HG03095 (cell line): ENCODE measurements at regions not wholly inside any gene's neighbourhood (a gene's known extent, or its start where the extent isn't known, plus 50 kb on each side); places are given as distances from the start of the nearest gene placed in this dataset.

Experiments
- ATAC-seq: cut with Tn5 transposase; IDR thresholded peaks from one replicate; pipeline ENCODE4 v1.9.1; 2021; ENCODE audit warnings: moderate library complexity; ENCODE audit not compliant: unreplicated experiment

GRCh38 chr13:105506463-105506862 lies 1029.0 kb downstream of the EFNB2 start:
- ATAC-seq: no peak

- ATAC-seq: no peak
Measured at GRCh38 chr13:105502193-105502592, 1033.3 kb downstream of the EFNB2 start.

GRCh38 chr13:105497597-105497996 lies 1037.9 kb downstream of the EFNB2 start:
- no peak for ATAC-seq

DNA sequence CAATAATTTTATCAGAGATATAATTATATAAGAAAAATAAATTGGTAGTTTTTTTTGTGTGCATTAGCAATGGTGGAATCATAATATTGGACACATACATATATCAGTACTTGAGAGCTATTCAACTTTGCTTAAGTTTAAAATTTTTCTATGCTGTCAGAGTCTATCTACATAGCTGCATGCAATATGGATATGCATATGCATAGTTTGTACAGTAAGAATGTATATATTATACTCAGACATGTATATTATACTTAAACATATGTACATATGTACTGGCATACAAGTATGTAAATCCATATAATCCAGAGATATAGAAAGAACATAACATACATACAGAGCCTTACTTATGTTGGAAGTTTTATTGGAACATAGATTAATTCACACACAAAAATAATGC lies 1043.2 kb downstream of the EFNB2 start:
- ATAC-seq: no peak

DNA sequence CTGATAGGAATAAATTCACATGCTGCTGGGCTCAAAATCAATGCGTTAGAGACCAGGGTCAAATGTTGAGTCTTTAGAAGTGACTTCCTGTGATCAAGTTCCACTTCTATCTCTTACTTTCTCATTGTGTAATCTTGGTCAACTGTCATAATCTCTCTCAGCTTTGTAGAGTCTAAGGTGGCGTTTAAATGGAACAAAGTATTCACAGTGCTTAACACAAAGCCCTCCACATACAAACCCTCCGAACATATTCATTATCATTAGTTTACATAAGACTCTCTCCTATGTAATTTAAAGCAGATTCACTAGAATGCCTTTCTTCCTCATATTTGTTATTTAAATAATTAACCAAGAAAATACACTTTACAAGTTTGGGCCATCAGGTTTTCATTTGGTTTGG lies 1044.1 kb downstream of the EFNB2 start:
- no peak for ATAC-seq

DNA sequence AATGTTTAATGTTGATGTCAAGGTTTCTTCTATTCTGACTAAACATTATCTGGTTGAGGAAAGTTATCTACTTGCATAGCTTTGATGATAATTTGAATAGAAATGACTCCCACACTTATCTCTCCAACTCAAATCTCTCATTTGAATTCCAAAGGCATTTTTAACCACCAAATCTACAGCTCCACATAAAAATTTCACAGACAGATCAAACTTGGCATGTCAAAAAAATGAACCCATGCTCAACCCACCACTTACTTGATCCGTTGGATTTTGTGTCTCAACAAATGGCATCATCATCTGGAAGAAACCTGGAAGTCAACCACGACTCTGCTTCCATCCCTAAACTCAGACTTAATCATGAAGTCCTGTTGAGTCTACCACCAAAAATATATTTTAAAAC lies 1050.4 kb downstream of the EFNB2 start:
- no peak for ATAC-seq

GRCh38 chr13:105474983-105475610 lies 1060.4 kb downstream of the EFNB2 start:
- ATAC-seq: no peak

DNA sequence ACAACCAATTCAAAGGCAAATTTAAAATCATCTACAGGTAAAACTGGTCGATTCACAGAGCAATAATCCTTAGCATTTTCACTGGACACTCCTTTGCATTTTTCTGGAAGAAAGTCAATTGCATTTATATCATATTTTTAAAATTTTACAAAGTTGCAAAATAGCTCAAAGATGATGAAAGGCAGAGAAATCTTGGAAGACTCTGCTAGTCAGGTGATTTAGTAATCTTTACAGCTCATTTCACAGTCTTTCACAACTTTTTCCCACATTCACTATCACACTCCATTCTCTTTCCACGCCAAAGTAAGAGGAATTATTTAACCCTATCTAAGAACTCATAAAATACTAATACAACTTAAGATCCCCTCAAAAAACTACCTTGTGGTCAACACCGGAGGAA lies 1063.8 kb downstream of the EFNB2 start:
- ATAC-seq: no peak

DNA sequence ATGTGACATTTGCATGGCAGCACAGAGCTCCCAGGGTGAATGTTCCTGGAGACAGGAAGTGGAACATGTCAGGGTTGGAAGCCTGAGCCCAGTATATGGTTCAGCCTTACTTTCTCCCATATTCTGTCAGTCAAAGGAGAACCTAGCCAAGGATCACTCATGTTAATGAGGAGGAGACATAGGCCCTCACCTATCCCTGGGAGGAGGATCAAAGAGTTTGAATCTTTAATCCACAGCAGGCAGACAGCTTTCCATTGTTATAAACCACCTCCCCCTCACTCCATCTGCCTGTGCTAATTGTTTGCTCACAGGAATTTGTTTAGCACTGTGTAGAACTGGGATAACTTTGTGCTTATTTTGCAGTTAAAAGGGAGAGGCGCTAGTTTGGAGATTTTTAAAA lies 1069.1 kb downstream of the EFNB2 start:
- ATAC-seq: no peak

DNA sequence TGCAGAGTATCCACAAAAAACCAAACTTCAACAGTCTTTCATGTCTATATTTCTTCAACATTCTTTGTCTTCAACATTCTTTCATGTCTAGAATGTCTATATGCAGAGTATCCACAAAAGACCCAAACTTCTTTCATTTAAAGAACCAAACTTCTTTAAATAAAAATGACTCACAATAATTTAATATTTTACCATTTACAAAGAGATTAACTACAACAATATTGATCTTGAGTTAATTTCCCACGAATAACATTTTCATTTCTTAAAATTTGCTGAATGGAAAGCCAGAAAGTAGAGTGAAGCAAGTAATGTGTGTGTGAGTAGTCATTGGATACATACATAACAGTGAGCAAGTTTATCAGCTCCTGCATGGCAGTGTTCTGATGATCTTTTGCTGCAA lies 1069.7 kb downstream of the EFNB2 start, which contains the start of gene DAOA:
Gene DAOA, plus strand, starts transcription at position 301 of the 400 bp plus-strand sequence.
- no peak for ATAC-seq

DNA sequence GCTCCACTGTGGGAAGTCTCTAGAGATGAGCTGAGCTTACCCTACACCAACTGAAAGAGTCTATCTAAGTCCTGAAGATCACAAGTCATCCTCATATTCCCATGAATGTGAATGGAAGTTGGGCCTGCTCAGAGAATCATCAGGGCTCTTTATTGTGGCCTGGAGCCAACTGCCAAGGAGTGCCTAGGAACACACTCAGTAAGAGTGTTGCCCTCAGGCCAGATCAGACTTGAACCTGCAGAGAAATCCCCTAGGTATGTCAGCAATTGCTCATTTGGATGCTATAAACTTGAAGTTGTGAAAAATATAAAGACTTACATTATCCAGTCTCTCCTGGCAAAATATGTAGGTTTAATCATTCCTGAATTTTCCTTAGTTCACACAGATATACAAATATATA lies 1070.2 kb downstream of the EFNB2 start:
- ATAC-seq: no peak

GRCh38 chr13:105464249-105464648 lies 1071.2 kb downstream of the EFNB2 start:
- no peak for ATAC-seq

DNA sequence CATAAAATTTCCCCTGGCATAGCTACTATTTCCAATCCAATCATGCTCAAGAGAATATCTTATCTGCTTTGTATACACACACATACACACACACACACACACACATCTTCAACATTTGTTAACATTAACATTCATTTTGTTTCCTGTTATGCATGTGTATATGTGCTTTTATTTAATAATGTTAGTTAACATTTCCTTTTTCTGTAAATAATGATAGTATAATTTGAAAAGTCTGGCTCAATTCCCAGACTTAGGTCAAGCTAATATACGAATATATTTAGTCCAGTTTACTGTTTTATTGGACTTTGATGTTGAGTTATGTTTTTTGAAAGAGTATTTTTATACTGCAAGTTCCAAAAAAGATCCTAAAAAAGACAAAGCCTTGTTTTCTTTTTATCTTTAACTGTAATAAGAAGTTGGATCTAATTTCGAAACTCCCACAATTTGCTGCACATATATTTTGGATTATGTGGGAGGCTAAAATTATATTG lies 1072.4 kb downstream of the EFNB2 start:
- ATAC-seq: no peak

DNA sequence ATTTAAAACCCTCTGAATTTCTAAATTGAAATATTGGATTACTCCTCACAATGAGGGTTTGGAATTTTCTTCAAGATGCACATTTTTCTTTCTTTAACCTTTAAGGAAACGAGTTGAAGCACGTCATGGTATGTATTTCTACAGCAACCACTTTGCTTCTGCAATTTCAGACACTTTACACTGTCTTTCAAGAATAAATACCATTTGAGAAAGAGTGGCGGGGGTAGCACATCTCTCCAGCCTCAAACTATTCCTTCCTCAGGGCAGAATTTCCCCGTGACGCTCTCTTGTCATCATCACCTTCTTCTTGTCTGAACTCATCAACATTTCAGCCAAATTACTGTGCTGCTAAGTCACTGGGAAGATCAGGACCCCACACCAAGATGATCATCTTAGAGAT lies 1073.4 kb downstream of the EFNB2 start:
- no peak for ATAC-seq

- no peak for ATAC-seq
Measured at GRCh38 chr13:105452895-105453294, 1082.6 kb downstream of the EFNB2 start.

DNA sequence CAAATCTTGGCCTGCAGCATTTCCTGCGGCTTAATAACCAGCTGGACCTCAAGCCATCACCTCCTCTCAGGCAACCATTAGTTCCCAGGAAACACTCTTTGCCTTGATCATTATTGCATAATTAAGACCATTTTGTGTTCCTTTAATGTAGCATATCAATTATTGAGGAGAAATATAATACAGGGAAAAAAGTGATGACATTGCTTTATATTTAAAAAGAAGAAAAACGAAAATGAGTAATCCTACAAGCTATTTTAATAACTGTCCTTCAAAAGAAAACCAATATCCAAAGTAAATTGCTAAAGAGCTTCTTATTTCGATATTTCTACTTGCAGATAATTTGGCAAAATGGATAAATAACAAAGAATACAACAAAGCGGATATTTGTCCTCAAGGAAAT lies 1084.7 kb downstream of the EFNB2 start:
- no peak for ATAC-seq

GRCh38 chr13:105448811-105449210 lies 1086.7 kb downstream of the EFNB2 start:
- no peak for ATAC-seq

DNA sequence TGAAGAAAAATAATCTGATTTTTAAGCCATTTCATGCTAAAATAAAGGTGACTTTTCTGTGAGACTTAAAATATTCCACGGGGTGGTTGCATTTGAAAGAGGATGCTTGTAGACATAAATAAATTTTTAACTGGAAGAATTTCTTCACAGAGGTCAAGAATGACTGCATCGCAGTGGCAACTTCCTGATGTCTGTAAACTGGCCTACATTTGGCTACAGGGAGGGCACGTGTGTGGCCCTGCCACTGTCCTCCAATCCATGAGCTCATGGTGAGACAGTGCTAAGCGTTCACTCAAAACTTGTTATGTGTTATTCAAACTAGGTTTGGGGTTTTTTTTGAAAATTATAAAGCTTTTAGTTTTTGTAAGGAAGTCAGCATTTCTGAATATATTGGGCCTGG lies 1089.3 kb downstream of the EFNB2 start:
- ATAC-seq: no peak

DNA sequence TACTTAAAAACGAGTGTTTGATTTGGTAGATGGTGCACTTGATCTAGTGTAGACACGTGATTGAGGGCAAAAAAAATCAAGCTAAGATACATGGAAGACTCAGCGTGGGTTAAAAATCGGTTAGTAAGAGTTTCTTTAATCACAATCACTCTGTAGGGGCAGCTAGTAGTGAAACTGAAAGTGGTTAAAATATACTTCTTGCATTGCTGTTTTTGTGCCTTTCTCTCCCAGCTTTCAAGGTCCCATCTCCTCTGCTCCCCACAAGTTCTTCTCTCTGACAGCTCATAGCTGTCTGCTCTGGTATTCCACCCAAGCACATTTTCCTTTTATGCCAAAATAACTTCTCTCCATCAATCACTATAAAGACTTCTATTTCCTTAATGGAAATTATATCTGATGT lies 1089.7 kb downstream of the EFNB2 start:
- ATAC-seq: no peak

DNA sequence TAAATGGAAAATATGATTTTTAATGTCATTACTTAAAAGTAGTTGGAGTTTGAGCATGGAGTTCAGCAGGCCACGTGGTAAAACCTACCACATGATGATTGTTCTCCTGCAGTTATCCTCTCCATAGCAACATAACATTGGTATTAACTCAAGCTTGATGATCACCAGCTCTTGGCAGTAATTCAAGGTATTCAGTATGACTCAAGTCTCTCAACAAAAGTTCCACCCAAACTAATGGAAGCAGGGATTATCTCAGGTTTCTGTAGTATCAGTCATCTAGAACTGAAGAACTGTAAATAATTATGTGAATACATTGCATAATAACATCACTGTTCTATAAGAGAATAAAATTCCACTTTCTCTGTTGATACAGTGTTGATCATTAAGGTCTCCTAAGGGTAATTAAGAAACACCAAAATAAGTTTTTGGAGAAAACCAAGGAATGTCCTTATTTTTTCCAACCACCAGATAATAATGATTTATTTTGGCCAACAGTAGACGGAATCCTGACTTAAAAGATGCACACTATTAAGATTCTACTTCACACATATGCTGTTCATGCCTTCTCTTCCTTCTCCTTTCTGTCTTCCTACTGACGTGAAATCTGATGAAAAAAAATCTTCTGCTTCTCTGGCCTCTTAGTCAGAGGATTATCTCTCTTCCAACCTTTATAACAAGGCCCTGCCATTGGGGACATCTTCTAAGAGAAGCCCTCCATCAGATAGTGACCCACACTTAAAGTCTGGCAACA lies 1092.3 kb downstream of the EFNB2 start:
- ATAC-seq: no peak

- ATAC-seq: no peak
Measured at GRCh38 chr13:105442040-105442439, 1093.4 kb downstream of the EFNB2 start.

- ATAC-seq: no peak
Measured at GRCh38 chr13:105441051-105441750, 1094.3 kb downstream of the EFNB2 start.
